Body of pancreas (tissue), 4 donors: ENCODE measurements at regions not wholly inside any gene's neighbourhood (a gene's known extent, or its start where the extent isn't known, plus 50 kb on each side); places are given as distances from the start of the nearest gene placed in this dataset.

ENCODE experiments used
- ATAC-seq: fragments of 150-250 bp; one replicate; pipeline ENCODE4 v1.9.1; 2016
- DNase-seq, 4 donors: peaks; one replicate each; pipeline ENCODE4 v3.0.0-alpha.2; 2019
- H3K27ac ChIP-seq, 4 donors: fragments of 200-600 bp; sonication (generic); 1 replicate in 3 of 4; 2 replicates in 1 of 4; pipeline versions ENCODE4 v1.5.1 to v1.6.1; 2016 to 2019; ENCODE audit warnings: mild to moderate bottlenecking in 1 of 4, mixed read lengths in 1 of 4, moderate library complexity in 1 of 4
- H3K27me3 ChIP-seq, 2 donors: fragments of 200-600 bp; sonication (generic); one replicate each; pipeline ENCODE4 v1.6.0; 2016; ENCODE audit warnings: mild to moderate bottlenecking in 1 of 2
- H3K36me3 ChIP-seq, 2 donors: fragments of 200-600 bp; sonication (generic); replicated peaks in 1 of 2; 2 replicates each; pipeline ENCODE4 v1.5.1; 2016; ENCODE audit warnings: low read depth in 2 of 2; ENCODE audit not compliant: insufficient read depth in 1 of 2
- H3K4me1 ChIP-seq: fragments of 200-600 bp; sonication (generic); one replicate; pipeline ENCODE4 v1.6.0; 2016
- H3K4me3 ChIP-seq, 2 donors: fragments of 200-600 bp; sonication (generic); 1 replicate in 1 of 2; 2 replicates in 1 of 2; pipeline ENCODE4 v1.5.1; 2016 to 2019
- H3K9me3 ChIP-seq, 3 donors: fragments of 200-600 bp; sonication (generic); 1 replicate in 2 of 3; 2 replicates in 1 of 3; pipeline ENCODE4 v1.5.1; 2016
- CTCF ChIP-seq, 7 experiments: fragments of 450-650 bp in 4 of 7; fragments of 200-600 bp in 3 of 7; sonication (generic) in 3 of 7; IDR thresholded peaks; one replicate each; pipeline ENCODE4 v1.5.1; 2016 to 2019; ENCODE audit warnings: antibody characterized with exemption in 7 of 7
- POLR2A ChIP-seq, 3 donors: fragments of 450-650 bp; IDR thresholded peaks; one replicate each; pipeline ENCODE4 v1.6.1; 2016; ENCODE audit warnings: antibody characterized with exemption in 3 of 3, mild to moderate bottlenecking in 2 of 3
- WGBS, 2 donors: methylation state at CpG; one replicate each; pipeline ENCODE4 v1.1.5; 2017; 5-methylcytosine and 5-hydroxymethylcytosine counted together
- intact Hi-C: fragments of 100-400 bp; cut with DNase I; formaldehyde crosslinking; loops from one replicate; pipeline ENCODE4 v1.15.1; 2023

- Histone ChIP-seq H3K9me3 (no peaks in the 10 kb centered on the region), H3K27me3 (no peaks in the 10 kb centered on the region), H3K36me3 (no peaks in the 10 kb centered on the region), H3K4me3 (no peak overlapping the region), H3K4me1 (no peaks in the 10 kb centered on the region), H3K27ac (no peak overlapping the region)
- DNase-seq (no peak), ATAC-seq (no peak)
- intact Hi-C loops: no loop called here
- no peak for TF ChIP-seq CTCF (IDR thresholded peaks at IDR 0.05)
- no peak for TF ChIP-seq POLR2A (IDR thresholded peaks at IDR 0.05)
Measured at GRCh38 chrX:134095366-134095765, 110.0 kb upstream of the GPC3 start.

- Histone ChIP-seq H3K9me3 (no peaks in the 10 kb centered on the region), H3K4me3 (no peak overlapping the region), H3K4me1 (no peaks in the 10 kb centered on the region), H3K27me3 (no peaks in the 10 kb centered on the region), H3K27ac (no peak overlapping the region), H3K36me3 (no peaks in the 10 kb centered on the region)
- ATAC-seq (no peak), DNase-seq (no peak)
- intact Hi-C loops: no loop called here
- TF ChIP-seq CTCF (IDR thresholded peaks at IDR 0.05) (no peak), POLR2A (IDR thresholded peaks at IDR 0.05) (no peak)
Measured at GRCh38 chrX:134101636-134102035, 116.2 kb upstream of the GPC3 start.

GRCh38 chrX:134115270-134115669, 121.7 kb upstream of the CCDC160 start:
- H3K4me3 ChIP-seq: no peak overlapping the region
- intact Hi-C loops: no loop called here
- ATAC-seq (no peak), DNase-seq (no peak)
- H3K4me1 ChIP-seq: no peaks in the 10 kb centered on the region
- no peaks in the 10 kb centered on the region for H3K36me3 ChIP-seq
- TF ChIP-seq CTCF (IDR thresholded peaks at IDR 0.05) (no peak), POLR2A (IDR thresholded peaks at IDR 0.05) (no peak)
- no peak overlapping the region for H3K27ac ChIP-seq
- H3K27me3 ChIP-seq: no peaks in the 10 kb centered on the region
- 66 to 83% methylated on average over 3 of the region's 3 CpGs for WGBS, 2 donors
- no peaks in the 10 kb centered on the region for H3K9me3 ChIP-seq

GRCh38 chrX:134137341-134137740, 99.6 kb upstream of the CCDC160 start:
- DNase-seq (no peak), ATAC-seq (no peak)
- intact Hi-C loops: no loop called here
- Histone ChIP-seq H3K27me3 (no peaks in the 10 kb centered on the region), H3K4me1 (no peaks in the 10 kb centered on the region), H3K4me3 (no peak overlapping the region), H3K36me3 (no peaks in the 10 kb centered on the region), H3K27ac (no peak overlapping the region), H3K9me3 (no peaks in the 10 kb centered on the region)
- 21 to 54% methylated on average over 1 of the region's 1 CpG for whole genome bisulfite sequencing, 2 donors
- TF ChIP-seq CTCF (IDR thresholded peaks at IDR 0.05) (no peak), POLR2A (IDR thresholded peaks at IDR 0.05) (no peak)

- DNase-seq (no peak), ATAC-seq (no peak)
- Histone ChIP-seq H3K4me1 (no peaks in the 10 kb centered on the region), H3K36me3 (no peaks in the 10 kb centered on the region), H3K27me3 (no peaks in the 10 kb centered on the region), H3K4me3 (no peak overlapping the region), H3K27ac (no peak overlapping the region), H3K9me3 (no peaks in the 10 kb centered on the region)
- 31 to 42% methylated on average over 3 of the region's 3 CpGs for WGBS, 2 donors
- intact Hi-C loops: no loop called here
- TF ChIP-seq POLR2A (IDR thresholded peaks at IDR 0.05) (no peak), CTCF (IDR thresholded peaks at IDR 0.05) (no peak)
Measured at GRCh38 chrX:134139090-134139489, 97.9 kb upstream of the CCDC160 start.
